ENCODE measurements at regions not wholly inside any gene's neighbourhood (a gene's known extent, or its start where the extent isn't known, plus 50 kb on each side); places are given as distances from the start of the nearest gene placed in this dataset.

GRCh38 chr17:71378036-71378435 lies 742.8 kb upstream of the SOX9 start:
- intact Hi-C loops (cut with micrococcal nuclease), result no loop called here
- H3K27me3 Mint-ChIP-seq, result no peaks in the 10 kb centered on the region
- H3K4me3 ChIP-seq (ENCODE audit: low read length in 2 of 2), result no peak overlapping the region
- H3K4me1 ChIP-seq (ENCODE audit: insufficient read depth, low read length), result no peaks in the 10 kb centered on the region
- POLR2A ChIA-PET (ENCODE audit: partially characterized antibody), result no interaction called here
- no peak overlapping the region for H3K4me3 Mint-ChIP-seq
- H3K36me3 ChIP-seq (ENCODE audit: insufficient read depth, low read length), result no peaks in the 10 kb centered on the region
- no peaks in the 10 kb centered on the region for H3K27me3 ChIP-seq (ENCODE audit: insufficient read depth, low read length)
- CTCF ChIA-PET (ENCODE audit: partially characterized antibody), result no interaction called here
- H3K4me1 Mint-ChIP-seq, result no peaks in the 10 kb centered on the region
- DNase-seq, result no peak
- H3K27ac Mint-ChIP-seq, result no peak overlapping the region
- H3K36me3 Mint-ChIP-seq, result no peaks in the 10 kb centered on the region
- no peaks in the 10 kb centered on the region for H3K9me3 ChIP-seq (ENCODE audit: control insufficient read depth in 1 of 2, low read length in 2 of 2)
- H3K27ac ChIP-seq (ENCODE audit: low read depth, low read length), result no peak overlapping the region
- H3K9me3 Mint-ChIP-seq, result peaks cover 0 to 7% (median 3%) of the 10 kb centered on the region in 8 donors

GRCh38 chr17:71378741-71379140 lies 742.1 kb upstream of the SOX9 start:
- H3K4me1 ChIP-seq (ENCODE audit: insufficient read depth, low read length), result no peaks in the 10 kb centered on the region
- no peaks in the 10 kb centered on the region for H3K9me3 ChIP-seq (ENCODE audit: control insufficient read depth in 1 of 2, low read length in 2 of 2)
- no peak overlapping the region for H3K4me3 ChIP-seq (ENCODE audit: low read length in 2 of 2)
- Mint-ChIP-seq H3K27ac (no peak overlapping the region), H3K4me1 (no peaks in the 10 kb centered on the region), H3K9me3 (peaks cover 0 to 7% (median 3%) of the 10 kb centered on the region in 8 donors), H3K36me3 (no peaks in the 10 kb centered on the region), H3K27me3 (no peaks in the 10 kb centered on the region), H3K4me3 (no peak overlapping the region)
- no peak overlapping the region for H3K27ac ChIP-seq (ENCODE audit: low read depth, low read length)
- H3K36me3 ChIP-seq (ENCODE audit: insufficient read depth, low read length), result no peaks in the 10 kb centered on the region
- intact Hi-C loops (cut with micrococcal nuclease), result no loop called here
- H3K27me3 ChIP-seq (ENCODE audit: insufficient read depth, low read length), result no peaks in the 10 kb centered on the region
- CTCF ChIA-PET (ENCODE audit: partially characterized antibody), result no interaction called here
- no peak for DNase-seq
- POLR2A ChIA-PET (ENCODE audit: partially characterized antibody), result no interaction called here

DNA sequence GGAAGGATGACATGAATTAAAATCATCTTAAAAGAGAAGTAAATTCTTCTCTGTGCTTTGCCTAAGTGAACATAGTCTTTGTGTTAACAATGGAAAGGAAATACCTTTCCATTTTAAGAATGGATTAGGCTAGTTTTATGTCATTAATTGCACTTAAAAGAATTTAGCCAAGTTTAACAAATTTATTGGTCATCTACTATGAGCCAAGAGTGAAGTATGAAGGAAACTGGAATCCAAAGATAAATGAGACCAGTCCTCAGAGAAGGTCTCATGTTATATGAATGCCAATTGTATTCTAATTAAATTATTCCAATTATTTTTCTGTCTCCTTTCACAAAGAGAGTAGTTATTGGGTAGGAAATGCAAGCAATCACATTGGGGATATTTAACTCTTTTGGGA lies 741.3 kb upstream of the SOX9 start:
- H3K27ac Mint-ChIP-seq, result no peak overlapping the region
- Histone ChIP-seq H3K36me3 (ENCODE audit: insufficient read depth, low read length) (no peaks in the 10 kb centered on the region), H3K4me1 (ENCODE audit: insufficient read depth, low read length) (no peaks in the 10 kb centered on the region), H3K27me3 (ENCODE audit: insufficient read depth, low read length) (no peaks in the 10 kb centered on the region), H3K4me3 (ENCODE audit: low read length in 2 of 2) (no peak overlapping the region), H3K27ac (ENCODE audit: low read depth, low read length) (no peak overlapping the region), H3K9me3 (ENCODE audit: control insufficient read depth in 1 of 2, low read length in 2 of 2) (no peaks in the 10 kb centered on the region)
- H3K27me3 Mint-ChIP-seq, result no peaks in the 10 kb centered on the region
- intact Hi-C loops (cut with micrococcal nuclease), result no loop called here
- no peaks in the 10 kb centered on the region for H3K4me1 Mint-ChIP-seq
- ChIA-PET POLR2A (ENCODE audit: partially characterized antibody) (no interaction called here), CTCF (ENCODE audit: partially characterized antibody) (no interaction called here)
- H3K9me3 Mint-ChIP-seq, result peaks cover 0 to 7% (median 4%) of the 10 kb centered on the region in 8 donors
- H3K4me3 Mint-ChIP-seq, result no peak overlapping the region
- H3K36me3 Mint-ChIP-seq, result no peaks in the 10 kb centered on the region
- no peak for DNase-seq

GRCh38 chr17:71380535-71380934 lies 740.3 kb upstream of the SOX9 start:
- Mint-ChIP-seq H3K36me3 (no peaks in the 10 kb centered on the region), H3K27ac (no peak overlapping the region), H3K9me3 (peaks cover 0 to 5% (median 3%) of the 10 kb centered on the region in 8 donors), H3K27me3 (no peaks in the 10 kb centered on the region), H3K4me1 (no peaks in the 10 kb centered on the region), H3K4me3 (no peak overlapping the region)
- Histone ChIP-seq H3K4me1 (ENCODE audit: insufficient read depth, low read length) (no peaks in the 10 kb centered on the region), H3K27ac (ENCODE audit: low read depth, low read length) (no peak overlapping the region), H3K27me3 (ENCODE audit: insufficient read depth, low read length) (no peaks in the 10 kb centered on the region), H3K9me3 (ENCODE audit: control insufficient read depth in 1 of 2, low read length in 2 of 2) (no peaks in the 10 kb centered on the region), H3K4me3 (ENCODE audit: low read length in 2 of 2) (no peak overlapping the region), H3K36me3 (ENCODE audit: insufficient read depth, low read length) (no peaks in the 10 kb centered on the region)
- intact Hi-C loops (cut with micrococcal nuclease), result no loop called here
- ChIA-PET CTCF (ENCODE audit: partially characterized antibody) (no interaction called here), POLR2A (ENCODE audit: partially characterized antibody) (no interaction called here)
- DNase-seq, result no peak

DNA sequence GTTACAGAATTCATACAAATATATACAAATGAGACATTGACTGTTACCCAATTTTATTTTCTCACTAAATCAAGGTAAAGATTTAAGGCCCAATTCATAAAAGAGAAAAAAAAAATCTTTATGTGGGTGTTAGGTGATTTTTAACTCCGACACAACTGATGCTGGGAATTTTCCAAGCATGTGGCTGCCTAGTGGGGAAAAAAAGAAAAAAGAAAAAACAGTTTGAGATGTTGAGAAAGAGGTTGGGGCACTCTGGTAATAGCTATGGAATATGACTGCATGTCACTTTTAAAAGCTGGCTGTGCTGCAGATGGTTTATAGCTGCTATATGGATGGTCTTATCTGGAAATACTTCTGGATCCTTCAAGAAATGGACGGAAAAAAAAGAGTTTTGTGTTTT lies 739.9 kb upstream of the SOX9 start:
- peaks cover 0 to 5% (median 2%) of the 10 kb centered on the region in 8 donors for H3K9me3 Mint-ChIP-seq
- DNase-seq, result no peak
- Histone ChIP-seq H3K27me3 (ENCODE audit: insufficient read depth, low read length) (no peaks in the 10 kb centered on the region), H3K27ac (ENCODE audit: low read depth, low read length) (no peak overlapping the region), H3K36me3 (ENCODE audit: insufficient read depth, low read length) (no peaks in the 10 kb centered on the region), H3K4me1 (ENCODE audit: insufficient read depth, low read length) (no peaks in the 10 kb centered on the region), H3K9me3 (ENCODE audit: control insufficient read depth in 1 of 2, low read length in 2 of 2) (no peaks in the 10 kb centered on the region), H3K4me3 (ENCODE audit: low read length in 2 of 2) (no peak overlapping the region)
- no peaks in the 10 kb centered on the region for H3K36me3 Mint-ChIP-seq
- CTCF ChIA-PET (ENCODE audit: partially characterized antibody), result no interaction called here
- H3K4me1 Mint-ChIP-seq, result no peaks in the 10 kb centered on the region
- intact Hi-C loops (cut with micrococcal nuclease), result no loop called here
- H3K27me3 Mint-ChIP-seq, result no peaks in the 10 kb centered on the region
- no peak overlapping the region for H3K4me3 Mint-ChIP-seq
- POLR2A ChIA-PET (ENCODE audit: partially characterized antibody), result no interaction called here
- H3K27ac Mint-ChIP-seq, result no peak overlapping the region

GRCh38 chr17:71383091-71383490 lies 737.7 kb upstream of the SOX9 start:
- H3K4me1 ChIP-seq (ENCODE audit: insufficient read depth, low read length), result no peaks in the 10 kb centered on the region
- no peak overlapping the region for H3K4me3 ChIP-seq (ENCODE audit: low read length in 2 of 2)
- Mint-ChIP-seq H3K36me3 (no peaks in the 10 kb centered on the region), H3K4me3 (no peak overlapping the region), H3K27ac (no peak overlapping the region), H3K9me3 (peaks cover 0 to 6% (median 4%) of the 10 kb centered on the region in 8 donors), H3K27me3 (no peaks in the 10 kb centered on the region), H3K4me1 (no peaks in the 10 kb centered on the region)
- POLR2A ChIA-PET (ENCODE audit: partially characterized antibody), result no interaction called here
- DNase-seq, result no peak
- no peaks in the 10 kb centered on the region for H3K9me3 ChIP-seq (ENCODE audit: control insufficient read depth in 1 of 2, low read length in 2 of 2)
- CTCF ChIA-PET (ENCODE audit: partially characterized antibody), result interaction anchor here (1.1 kb wide), 1 partner anchor 10 kb away, joined by 3 read pairs; no protein-coding TSS in a partner anchor
- no peaks in the 10 kb centered on the region for H3K36me3 ChIP-seq (ENCODE audit: insufficient read depth, low read length)
- intact Hi-C loops (cut with micrococcal nuclease), result no loop called here
- no peak overlapping the region for H3K27ac ChIP-seq (ENCODE audit: low read depth, low read length)
- H3K27me3 ChIP-seq (ENCODE audit: insufficient read depth, low read length), result no peaks in the 10 kb centered on the region

DNA sequence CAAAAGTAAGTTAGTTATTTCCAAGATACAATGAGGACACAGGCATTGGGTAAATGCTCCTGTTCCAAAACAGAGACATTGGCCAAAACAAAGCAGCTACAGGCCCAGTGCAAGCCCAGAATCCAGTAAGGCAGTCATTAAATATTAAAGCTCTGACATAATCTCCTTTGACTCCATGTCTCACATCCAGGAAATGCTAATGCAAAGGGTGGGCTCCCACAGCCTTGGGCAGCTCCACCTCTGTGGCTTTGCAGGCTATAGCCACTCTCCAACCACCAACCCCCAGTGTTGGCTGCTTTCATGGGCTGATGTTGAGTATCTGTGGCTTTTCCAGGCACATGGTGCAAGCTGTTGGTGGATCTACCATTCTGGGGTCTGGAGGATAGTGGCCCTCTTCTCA lies 733.4 kb upstream of the SOX9 start:
- POLR2A ChIA-PET (ENCODE audit: partially characterized antibody), result no interaction called here
- no peak overlapping the region for H3K4me3 ChIP-seq (ENCODE audit: low read length in 2 of 2)
- H3K27ac Mint-ChIP-seq, result no peak overlapping the region
- H3K27me3 ChIP-seq (ENCODE audit: insufficient read depth, low read length), result no peaks in the 10 kb centered on the region
- H3K36me3 ChIP-seq (ENCODE audit: insufficient read depth, low read length), result no peaks in the 10 kb centered on the region
- H3K27ac ChIP-seq (ENCODE audit: low read depth, low read length), result no peak overlapping the region
- H3K4me1 ChIP-seq (ENCODE audit: insufficient read depth, low read length), result no peaks in the 10 kb centered on the region
- no peaks in the 10 kb centered on the region for H3K9me3 ChIP-seq (ENCODE audit: control insufficient read depth in 1 of 2, low read length in 2 of 2)
- no peak overlapping the region for H3K4me3 Mint-ChIP-seq
- H3K36me3 Mint-ChIP-seq, result no peaks in the 10 kb centered on the region
- peaks cover 0 to 11% (median 7%) of the 10 kb centered on the region in 8 donors for H3K9me3 Mint-ChIP-seq
- CTCF ChIA-PET (ENCODE audit: partially characterized antibody), result no interaction called here
- DNase-seq, result no peak
- no peaks in the 10 kb centered on the region for H3K4me1 Mint-ChIP-seq
- intact Hi-C loops (cut with micrococcal nuclease), result no loop called here
- H3K27me3 Mint-ChIP-seq, result no peaks in the 10 kb centered on the region

Measured in CD4-positive, alpha-beta memory T cell (primary cell).